Left hindlimb (tissue), 1 donor: ENCODE measurements at regions not wholly inside any gene's neighbourhood (a gene's known extent, or its start where the extent isn't known, plus 50 kb on each side); places are given as distances from the start of the nearest gene placed in this dataset.

ENCODE experiments used
- DNase-seq: peaks from one replicate; pipeline ENCODE4 v3.0.0-alpha.2; 2018

DNA sequence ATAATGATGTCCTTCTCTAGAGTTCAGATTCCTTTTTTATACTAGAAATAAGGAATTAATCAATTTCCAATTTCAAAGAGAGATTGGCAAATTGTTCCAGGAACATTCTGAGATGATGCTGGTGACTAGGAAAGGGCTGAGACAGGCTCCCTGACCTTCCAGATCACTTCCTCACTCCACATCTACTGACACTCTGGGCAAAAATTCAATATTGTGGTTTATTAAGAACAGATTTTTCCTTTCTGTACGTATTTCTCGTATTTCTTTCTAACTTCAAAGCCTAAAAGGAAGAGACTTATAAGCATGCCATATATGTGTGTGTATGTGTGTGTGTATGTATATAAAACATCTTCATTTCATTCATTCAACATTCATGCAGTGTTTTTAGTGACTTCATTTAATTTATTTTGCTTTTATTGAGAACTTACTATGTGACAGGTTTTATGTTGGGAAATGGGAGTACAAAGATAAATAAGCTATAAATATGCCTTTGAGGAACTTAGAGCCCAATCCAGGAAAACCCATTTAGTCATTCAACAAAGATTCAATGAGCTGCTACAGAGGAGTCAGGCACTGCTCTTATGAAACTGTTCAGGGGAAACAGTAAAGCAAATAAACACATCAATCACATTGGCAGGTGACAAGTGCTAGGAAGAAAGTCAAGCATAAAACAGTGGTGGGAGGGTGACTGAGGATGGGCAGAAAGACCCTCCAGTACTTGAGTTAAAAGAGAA, 137.9 kb downstream of the RDH14 start:
- DNase-seq: no peak

DNA sequence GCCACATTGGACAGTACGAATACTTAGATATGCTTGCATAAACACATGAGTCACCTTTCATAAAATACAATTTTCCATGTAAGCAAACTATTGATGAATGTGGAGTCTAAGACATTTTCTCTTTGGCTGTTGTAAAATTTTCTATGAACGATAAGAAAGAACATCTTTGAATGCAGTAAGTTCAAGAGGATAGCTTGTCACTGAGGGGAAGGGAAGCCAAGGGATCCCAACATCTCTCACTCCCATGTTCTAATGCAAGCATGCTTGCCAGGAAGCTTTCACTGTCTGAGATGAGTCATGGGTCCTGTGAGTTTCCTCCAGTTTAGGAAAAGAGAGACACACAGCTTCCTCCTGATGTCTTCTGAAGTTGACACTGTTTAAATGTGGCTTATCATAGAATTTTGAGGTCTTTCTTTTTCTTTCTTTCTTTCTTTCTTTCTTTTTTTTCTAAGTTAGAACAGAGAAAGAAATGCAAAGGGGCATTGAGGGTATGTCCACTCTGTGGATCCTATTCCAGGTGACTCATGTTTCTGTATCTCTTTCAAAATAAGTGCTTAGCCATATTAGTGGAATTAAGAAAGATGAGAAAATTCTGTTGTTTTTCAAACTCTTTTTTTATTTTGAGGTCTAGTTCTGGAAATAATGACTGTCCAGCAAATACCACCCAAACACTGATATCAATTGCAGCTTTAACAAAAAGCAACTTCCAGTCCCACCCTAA, 146.6 kb downstream of the RDH14 start:
- DNase-seq: no peak

DNA sequence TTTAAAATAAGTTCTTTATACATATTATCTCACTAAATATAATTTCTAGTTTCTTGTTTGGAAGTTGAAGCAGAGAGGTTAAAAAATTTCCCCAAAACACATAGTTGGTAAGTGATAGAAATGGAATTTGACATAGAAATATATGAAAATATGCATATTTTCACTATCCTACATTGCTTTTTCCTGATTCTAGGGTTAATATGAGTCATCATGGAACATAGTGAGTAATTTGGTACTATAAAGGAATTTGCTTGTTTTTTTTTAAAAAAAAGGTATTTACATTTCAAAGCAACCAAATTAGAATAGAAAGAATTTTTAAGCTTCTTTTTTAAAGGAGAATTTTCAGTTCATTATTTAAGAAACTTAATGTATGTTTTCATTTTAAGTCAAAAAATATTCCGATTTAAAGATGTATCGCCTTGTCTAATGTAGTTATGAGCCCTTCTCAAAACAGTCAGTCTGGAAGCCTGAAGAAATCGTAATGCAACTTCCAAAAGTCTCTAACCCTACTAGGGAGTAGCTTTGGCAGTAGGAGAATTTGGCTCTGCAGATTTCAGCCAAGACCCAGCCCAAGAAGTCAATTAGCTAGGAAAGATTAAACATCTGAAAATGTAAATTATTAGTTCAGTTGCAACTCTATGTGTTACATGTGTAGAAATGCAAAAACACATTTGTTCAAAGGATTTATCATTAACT, 147.3 kb downstream of the RDH14 start:
- DNase-seq: no peak

DNA sequence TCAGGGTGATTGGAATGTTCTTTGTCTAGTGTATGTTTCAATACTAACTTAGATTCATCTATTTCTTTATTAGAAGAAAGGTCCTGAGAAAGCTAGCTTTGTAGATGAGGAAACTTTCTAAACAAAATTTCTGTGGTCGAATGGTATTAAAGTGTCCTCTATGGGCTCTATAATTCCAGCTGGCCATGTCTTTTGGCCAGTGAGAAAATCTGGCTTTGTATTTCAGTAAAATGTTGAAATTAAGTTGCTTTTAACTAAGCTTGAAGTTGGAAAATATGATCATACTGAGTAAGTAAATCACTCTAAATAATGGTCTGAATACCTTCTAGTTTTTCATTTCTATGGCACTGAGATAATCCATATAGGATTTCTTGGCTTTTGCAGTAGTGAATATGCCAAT, 148.8 kb downstream of the RDH14 start:
- no peak for DNase-seq

DNA sequence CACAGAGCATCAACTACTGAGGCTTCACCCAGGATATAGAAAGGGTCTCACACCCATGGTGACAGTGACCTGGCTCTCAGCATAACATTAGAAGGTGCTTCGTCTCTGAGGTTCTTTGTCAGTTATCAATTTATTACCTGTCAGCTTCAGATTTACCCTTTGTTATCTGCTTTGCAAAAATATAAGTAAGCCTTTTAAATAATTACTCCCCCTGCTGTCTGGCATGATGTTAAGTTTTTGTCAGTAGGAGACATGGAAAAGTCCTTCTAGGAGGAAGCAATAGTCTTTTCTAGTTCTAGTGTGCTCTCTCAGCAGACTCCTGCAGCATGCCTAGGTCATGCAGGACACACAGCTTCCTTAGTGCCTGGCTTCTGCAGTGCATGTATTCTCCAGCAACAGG, 149.9 kb downstream of the RDH14 start:
- DNase-seq: no peak

DNA sequence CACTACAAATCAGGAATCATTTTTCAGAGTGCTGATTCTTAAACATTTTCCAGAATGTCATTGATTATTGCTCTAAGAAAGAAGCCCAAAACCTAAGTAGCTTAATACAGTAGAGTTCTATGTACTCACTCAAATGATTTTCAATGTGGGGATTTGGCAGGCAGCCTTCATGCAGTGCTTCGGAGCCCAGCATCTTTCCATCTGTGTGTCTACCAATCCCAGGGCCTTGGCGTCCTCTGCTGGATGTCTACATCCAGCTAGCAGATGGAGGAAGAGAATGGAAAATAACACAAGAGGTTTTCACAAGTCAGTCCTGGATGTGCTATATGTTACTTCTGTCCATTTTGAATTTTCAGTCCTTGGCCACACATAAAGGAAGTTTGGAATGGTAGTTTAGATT, 151.8 kb downstream of the RDH14 start:
- peak; percentile 66 for DNase-seq

DNA sequence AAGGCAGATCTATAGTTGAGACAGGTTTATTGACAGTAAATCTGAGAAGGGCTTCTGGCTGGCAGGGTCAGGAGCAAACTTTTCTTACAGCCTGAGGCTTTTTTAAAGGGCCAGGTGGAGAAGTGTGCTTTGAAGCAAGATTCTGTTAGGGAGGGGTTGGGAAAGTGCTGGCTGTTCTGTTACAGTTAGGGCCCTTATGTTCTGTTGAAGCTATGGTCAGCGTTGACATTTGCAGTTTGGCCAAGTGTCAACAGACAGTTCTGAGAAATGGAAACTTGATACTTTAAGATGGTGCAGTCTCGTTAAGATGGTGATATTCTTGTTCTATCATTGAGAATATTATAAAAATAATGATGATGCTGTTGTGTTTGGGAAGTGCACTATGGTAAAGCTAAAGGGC, 154.2 kb downstream of the RDH14 start:
- DNase-seq: no peak

DNA sequence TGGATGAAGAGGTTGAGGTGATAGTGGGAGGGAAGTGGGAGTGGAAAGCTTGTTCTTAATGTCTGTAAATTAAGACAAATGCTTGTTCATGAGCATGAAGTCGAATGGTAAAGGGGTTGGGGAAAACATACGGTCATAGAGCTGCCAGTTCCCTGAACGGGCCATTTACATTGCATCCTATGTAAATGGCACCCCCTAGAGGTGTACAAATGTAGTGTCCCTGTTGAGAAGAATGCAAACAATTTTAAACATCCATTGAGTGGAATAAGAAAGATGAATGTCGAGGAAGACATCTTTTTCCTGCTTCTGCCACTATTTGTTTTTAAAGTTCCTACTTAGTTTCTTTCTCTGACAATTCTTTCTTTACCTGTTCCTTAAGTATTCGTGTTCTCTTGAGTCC, 155.7 kb downstream of the RDH14 start:
- no peak for DNase-seq

DNA sequence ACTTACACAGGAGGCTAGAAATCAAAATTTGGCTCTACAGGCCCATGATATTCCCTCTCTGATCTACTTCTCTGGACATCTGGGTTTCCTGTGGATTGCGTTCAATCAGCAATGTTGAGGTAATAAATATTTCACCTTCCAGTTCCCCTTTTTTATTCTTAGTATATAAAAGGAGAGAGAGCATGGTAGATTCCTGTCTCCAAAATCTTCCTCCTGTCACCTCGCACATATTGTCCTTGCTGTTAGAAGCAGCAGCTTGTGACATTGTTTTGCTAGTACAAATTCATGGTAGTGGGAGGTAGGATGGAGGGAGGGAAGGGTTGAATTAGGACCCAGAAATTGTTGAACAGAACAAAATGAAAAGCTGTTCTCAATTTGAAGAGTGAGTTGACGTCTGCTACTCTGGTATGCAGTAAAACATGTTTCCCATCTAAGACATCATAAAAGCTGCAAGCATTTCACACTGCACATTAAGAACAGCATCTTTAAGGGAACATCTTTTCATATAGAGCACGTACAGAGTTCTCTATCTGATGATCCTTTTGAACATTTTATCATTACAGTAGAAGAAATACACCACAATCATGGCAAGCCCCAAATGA, 156.4 kb downstream of the RDH14 start:
- no peak for DNase-seq

DNA sequence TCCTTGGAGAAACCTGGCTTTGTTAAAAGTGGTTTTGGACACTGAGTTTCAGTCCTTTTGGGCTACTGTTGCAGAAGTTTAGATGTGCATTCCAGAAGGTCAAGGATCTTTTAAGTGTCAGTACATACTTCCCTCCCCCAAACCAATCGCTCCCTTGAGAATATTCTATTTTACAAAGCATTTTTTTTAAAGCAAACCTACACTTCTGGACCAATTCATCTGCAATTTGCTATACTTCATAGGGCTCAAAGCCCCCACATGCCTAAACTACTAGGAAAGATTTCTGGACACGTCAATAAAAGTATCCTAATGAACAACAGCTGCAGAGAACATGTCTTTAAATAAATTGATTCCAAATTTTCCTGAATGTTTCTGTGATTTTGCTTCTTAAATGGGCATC, 157.6 kb downstream of the RDH14 start:
- no peak for DNase-seq

DNA sequence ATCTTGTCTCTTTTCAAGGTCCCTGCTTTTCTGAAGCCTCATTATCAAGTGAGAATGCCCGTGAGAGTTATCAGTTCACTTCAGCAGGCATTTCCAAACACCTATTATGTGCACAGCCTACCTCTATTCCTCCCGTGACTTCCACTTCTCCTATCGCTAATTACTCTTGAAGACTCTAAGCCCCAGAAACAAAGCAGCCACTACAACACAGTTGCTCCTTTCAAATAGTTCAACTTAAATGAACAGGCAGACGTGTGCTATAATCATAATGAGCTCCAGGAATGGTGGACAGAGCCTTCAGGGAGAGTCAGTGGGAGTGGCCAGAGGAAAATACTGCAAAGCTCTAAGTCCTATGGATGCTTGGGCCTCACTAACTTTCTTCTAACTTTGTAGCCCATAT, 159.0 kb downstream of the RDH14 start:
- DNase-seq: no peak

DNA sequence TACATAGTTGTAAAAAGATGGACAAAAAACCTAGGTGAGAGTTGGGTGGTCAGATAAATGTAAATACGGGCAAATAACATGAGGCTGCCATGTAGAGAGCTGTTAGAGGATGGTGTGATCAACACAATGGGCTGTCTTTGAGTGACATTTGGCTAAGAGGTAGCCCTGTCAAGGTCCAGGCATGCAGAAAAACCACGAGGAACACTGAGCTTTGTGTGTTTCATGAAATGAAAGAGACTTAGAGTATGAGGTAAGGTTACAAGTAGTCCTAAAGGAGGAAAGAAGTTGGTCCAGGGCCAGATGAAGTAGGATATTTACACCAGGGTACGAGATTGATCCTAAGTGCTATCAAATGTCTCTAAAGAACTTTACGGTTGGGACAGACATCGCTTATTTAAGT, 160.9 kb downstream of the RDH14 start:
- no peak for DNase-seq

DNA sequence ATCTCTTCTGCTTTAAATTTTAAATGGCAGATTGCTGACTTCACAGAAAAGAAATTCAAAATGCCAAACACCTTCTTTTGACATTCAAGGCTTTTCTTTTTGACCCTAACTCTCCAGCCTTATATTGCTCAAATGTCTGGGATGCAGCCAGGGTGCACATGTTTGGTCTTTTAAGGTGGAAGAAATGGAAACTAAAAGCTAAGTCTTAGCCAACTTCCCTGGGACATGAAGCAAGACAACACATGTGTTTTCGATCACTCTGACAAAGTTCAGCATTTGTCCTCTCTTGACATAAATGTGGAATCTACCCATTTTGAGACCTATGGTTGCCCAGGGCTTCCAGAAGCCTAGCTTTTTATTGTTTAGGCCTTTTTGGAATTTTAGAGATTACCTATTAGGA, 161.6 kb downstream of the RDH14 start:
- no peak for DNase-seq

DNA sequence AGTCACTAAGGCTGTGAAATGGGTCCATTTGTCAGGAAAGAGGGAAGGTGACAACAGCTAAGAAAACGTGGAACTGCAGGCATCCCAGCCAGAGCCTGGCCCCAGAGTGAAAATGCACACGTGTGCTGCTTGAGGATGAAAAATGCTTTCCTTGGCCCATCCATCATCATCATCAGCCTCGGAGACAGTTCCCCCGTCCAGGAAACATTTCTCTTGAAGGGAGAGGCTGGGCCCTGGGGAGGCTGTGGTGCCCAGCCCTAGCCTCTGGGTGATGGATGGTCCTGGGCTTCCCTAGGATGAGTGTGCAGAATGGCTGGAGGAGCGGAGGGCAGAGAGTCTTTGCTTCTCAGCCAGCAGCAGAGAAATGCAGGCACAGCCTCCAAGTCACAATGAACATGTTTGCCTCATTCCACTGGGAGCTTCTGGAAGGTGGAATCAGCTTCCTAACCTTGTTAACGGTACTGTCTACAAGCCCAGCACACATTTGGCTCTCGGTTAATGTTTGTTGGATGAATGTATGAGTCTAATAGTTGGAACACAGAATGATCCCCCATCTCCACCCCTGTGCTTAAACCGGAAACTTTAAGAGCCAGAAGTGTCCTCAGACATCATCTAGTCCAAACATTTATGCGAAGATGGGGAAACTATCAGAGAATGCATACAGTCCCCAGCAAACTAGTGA, 164.0 kb downstream of the RDH14 start:
- no peak for DNase-seq

DNA sequence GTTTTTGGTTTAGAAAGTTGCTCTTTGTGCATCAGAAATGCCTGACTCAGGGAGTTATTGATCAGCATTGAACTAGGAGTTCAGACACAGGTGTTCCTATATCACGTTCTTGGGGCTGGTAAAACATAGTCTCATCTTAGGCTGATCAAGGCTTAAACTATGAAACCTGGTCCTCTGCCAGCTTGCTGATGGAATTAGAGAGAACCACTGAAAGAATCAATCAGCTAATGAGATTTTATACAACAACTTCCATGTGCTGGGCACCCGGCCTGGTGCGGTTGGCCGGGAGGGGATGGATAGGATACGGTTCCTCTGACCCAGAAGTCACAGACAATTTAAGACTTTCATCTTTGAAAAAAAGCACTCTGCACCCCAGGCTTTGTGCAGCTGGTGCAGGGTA, 164.9 kb downstream of the RDH14 start:
- no peak for DNase-seq

DNA sequence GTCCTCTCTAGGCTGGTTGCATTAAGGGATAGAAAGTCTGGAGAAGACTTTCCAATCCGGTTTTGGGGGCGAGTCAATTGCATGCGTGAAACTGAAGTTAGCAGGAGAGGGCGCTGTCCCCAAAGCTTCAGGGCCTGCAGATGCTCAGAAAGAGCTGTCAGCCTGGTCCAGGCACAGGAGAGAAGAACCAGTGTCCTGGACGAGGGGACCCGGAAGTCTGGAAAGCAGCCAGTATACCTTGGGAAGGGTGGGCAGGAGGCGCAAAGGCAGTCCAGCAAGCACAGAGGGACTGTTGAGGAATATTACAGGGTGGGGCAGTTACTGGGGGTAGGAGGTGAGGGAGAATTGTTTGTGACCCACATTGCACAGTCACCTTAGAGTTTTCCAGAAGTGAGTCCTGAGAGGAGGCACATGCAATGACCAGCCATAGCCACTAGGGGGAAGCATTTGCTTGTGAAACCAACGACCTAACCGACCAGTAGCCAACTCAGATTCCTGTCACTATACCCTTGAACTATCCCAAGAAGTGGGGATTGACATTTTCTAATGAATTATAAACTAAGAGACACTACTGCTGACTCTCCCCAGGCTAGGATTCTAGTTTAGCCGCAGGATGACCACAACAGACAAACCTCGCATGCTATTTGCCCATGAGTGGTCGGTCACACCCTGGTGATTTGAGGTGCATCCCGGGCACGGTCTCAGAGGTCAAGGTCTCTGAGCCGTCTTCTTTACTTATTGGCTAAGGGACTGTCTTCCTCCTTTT, 172.8 kb downstream of the RDH14 start:
- DNase-seq: peak; percentile 86

DNA sequence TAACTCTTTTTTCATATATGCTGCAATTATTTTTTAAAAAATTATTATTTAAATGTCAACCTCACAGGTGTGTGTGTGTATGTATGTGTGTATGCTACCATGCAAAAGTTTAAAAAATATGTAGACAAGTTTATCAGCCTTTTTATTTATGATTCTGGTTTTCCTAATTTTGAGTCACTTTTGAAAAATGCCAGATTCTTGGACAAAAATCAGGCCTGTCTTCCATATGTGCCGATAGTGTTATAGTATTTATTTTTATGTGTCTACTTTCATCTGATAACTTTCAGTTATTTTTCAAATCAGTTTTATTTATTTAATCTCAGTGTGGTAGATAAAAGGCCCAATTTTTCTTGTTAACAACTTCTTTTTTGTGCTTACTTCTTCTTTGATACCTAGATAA, 176.2 kb downstream of the RDH14 start:
- DNase-seq: no peak

DNA sequence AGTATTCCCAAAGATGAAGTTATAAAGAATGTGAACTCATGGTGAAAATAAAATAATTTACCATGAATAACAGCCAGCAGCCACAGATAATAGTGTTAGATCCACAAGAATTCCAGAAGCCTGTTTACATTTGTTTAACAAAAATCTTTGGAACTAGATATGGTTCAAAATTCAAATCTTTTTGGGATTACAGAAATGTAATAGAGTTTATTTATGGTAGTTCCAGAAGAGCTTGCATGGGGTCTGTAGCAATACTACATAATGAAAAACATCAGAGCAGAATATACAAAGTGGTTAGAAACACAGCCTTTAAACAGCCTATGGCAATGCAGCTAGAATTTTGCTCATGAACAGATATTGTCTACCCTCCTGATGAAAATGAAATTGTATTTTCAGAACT, 179.1 kb downstream of the RDH14 start:
- no peak for DNase-seq

DNA sequence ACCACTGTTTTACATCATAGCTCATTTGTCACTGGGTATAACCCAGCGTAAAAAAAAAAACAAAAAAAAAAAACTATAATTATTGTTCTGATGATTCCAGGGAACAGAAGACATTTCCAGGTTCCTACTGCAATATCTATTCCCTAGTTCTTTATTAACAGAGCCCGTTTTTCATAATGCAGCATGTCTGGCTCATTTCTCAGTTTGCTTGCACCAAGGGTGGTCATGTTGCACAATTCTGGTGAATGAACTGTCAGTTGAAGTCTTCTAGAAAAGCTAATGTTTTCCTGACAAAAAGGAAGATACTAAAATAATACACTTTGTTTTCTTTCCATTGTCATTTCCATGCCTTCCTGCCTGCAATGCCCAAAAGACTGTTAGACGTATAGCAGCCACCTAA, 180.1 kb downstream of the RDH14 start:
- no peak for DNase-seq

DNA sequence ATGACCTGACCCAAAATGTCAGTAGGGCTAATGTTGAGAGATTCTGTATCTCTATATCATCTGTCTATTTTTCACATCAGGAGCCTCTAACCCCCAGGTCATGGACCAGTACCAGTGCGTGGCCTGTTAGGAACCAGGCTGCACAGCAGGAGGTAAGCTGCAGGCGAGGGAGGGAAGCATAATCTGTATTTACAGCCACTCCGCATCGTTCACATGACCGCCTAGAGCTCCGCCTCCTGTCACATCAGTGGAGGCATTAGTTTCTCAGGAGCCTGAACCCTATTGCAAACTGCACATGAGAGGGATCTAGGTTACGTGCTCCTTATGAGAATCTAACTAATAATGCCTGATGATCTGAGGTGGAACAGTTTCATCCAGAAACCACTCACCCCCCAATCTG, 180.6 kb downstream of the RDH14 start:
- no peak for DNase-seq

DNA sequence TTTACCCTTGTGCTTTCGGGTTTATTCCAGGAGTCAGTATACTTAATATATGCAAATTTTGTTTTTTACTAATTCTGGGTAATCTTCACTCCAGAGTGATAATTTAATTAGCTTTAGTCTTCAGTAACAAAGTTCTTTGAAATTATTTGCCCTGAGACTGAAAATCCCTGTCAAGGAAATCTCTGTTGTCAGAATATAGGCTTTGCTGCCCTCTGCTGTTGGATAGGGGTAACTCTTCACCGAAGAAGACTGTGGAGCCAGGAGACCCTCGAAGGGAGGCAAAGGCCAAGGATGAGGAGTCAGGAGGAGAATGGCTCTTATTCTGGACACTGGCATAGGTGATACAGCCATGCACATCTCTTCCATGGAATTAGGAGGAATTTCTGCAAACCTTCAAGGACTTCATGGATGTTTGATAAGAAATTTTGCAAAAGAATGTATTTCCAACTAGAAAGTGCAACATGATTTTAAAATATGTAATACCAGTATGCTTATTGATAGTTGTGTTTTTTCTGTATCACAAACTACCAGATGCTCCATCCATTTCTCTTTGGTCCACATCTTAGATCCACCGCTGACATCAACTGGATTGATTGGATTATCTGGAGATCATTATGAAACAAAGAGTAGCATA, 182.3 kb downstream of the RDH14 start:
- no peak for DNase-seq

DNA sequence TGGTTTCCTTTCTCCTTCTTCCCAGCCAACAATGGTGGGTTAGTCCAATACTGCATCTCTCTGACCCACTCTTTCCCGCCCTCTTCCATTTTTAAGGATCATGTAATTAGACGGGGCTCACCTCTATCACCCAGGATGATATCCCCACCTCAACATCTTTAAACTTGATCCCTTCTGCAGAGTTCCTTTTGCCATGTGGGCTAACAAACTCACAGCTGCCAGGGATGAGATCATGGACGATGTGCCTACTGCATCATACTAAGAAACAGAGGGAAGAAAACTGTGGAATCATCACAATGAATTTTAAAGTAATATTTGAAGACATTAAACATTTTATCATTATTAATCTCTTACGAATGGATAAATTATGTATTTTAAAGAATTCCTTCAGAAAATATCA, 183.5 kb downstream of the RDH14 start:
- DNase-seq: no peak
